ENCODE measurements at regions not wholly inside any gene's neighbourhood (a gene's known extent, or its start where the extent isn't known, plus 50 kb on each side); places are given as distances from the start of the nearest gene placed in this dataset.

DNA sequence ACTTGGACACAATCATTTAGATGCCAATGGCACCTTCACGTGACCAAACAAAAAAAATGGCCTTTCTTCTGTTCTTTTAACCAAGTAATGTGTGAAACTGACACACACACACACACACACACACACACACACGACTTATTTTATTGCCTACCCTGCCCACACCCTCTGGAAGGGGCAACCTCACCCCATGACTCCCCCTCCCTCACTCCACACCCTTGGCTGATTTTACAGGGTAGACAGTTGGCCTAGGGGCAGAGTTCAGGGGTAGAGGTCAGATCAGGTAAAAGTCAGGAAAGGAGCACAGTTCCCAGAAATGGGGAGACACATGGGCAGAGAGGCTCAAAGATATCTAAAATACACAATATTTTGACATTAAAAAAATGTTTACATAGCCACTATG lies 144.8 kb upstream of the GJB5 start:
- TF ChIP-seq, protein P1, sequence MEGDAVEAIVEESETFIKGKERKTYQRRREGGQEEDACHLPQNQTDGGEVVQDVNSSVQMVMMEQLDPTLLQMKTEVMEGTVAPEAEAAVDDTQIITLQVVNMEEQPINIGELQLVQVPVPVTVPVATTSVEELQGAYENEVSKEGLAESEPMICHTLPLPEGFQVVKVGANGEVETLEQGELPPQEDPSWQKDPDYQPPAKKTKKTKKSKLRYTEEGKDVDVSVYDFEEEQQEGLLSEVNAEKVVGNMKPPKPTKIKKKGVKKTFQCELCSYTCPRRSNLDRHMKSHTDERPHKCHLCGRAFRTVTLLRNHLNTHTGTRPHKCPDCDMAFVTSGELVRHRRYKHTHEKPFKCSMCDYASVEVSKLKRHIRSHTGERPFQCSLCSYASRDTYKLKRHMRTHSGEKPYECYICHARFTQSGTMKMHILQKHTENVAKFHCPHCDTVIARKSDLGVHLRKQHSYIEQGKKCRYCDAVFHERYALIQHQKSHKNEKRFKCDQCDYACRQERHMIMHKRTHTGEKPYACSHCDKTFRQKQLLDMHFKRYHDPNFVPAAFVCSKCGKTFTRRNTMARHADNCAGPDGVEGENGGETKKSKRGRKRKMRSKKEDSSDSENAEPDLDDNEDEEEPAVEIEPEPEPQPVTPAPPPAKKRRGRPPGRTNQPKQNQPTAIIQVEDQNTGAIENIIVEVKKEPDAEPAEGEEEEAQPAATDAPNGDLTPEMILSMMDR (conservative IDR thresholded peaks at IDR 0.05; ENCODE audit: low read depth, low read length) = no peak
- TF ChIP-seq EZH2 (IDR thresholded peaks at IDR 0.05; ENCODE audit: low read length, unreplicated experiment) = no peak
